Activated T-helper 2 cell treated with anti-CD3 and anti-CD28 coated beads, Interferon-gamma antibody, Interleukin-2, Interleukin-4, amounts not matched to agents 10 μg/mL and 5 μg/mL and 100 μg/mL, durations not matched to agents 14 hours and 24 hours and 36 hours (primary cell): ENCODE measurements at regions not wholly inside any gene's neighbourhood (a gene's known extent, or its start where the extent isn't known, plus 50 kb on each side); places are given as distances from the start of the nearest gene placed in this dataset.
"Not testable (repeated sequence)": the region's sequence is repeated elsewhere in the genome, so short reads cannot be mapped to it uniquely, and the experiment has no call there.

Experiments
- DNase-seq: peaks from one replicate; pipeline ENCODE4 v3.0.0; 2021; ENCODE audit warnings: low spot score
- H3K27ac Mint-ChIP-seq: one replicate; pipeline ENCODE4 v1.8.0; 2021; ENCODE audit warnings: mixed read lengths
- H3K27me3 Mint-ChIP-seq: one replicate; pipeline ENCODE4 v1.8.0; 2021; ENCODE audit warnings: low read depth, mixed read lengths
- H3K36me3 Mint-ChIP-seq: one replicate; pipeline ENCODE4 v1.8.0; 2021; ENCODE audit warnings: low read depth, mixed read lengths
- H3K4me1 Mint-ChIP-seq: one replicate; pipeline ENCODE4 v1.8.0; 2021; ENCODE audit warnings: low read depth, mixed read lengths
- H3K4me3 Mint-ChIP-seq: one replicate; pipeline ENCODE4 v1.8.0; 2021; ENCODE audit warnings: low read depth, mild to moderate bottlenecking, moderate library complexity, mixed read lengths
- H3K9me3 Mint-ChIP-seq: one replicate; pipeline ENCODE4 v1.8.0; 2021; ENCODE audit warnings: mixed read lengths
- intact Hi-C: fragments of 100-400 bp; cut with micrococcal nuclease; formaldehyde crosslinking; loops from one replicate; pipeline ENCODE4 v1.15.1; 2023

GRCh38 chr3:56940976-56941375 lies 119.5 kb upstream of the SPATA12 start:
- Mint-ChIP-seq H3K27me3 (no peaks in the 10 kb centered on the region), H3K36me3 (peaks cover 4% of the 10 kb centered on the region), H3K4me1 (peaks cover 22% of the 10 kb centered on the region), H3K4me3 (no peak overlapping the region), H3K27ac (no peak overlapping the region), H3K9me3 (peaks cover 7% of the 10 kb centered on the region)
- intact Hi-C loops, result no loop called here
- no peak for DNase-seq

- intact Hi-C loops, result no loop called here
- no peak for DNase-seq
- Mint-ChIP-seq H3K4me1 (peaks cover 23% of the 10 kb centered on the region), H3K9me3 (peaks cover 7% of the 10 kb centered on the region), H3K27ac (no peak overlapping the region), H3K27me3 (no peaks in the 10 kb centered on the region), H3K4me3 (no peak overlapping the region), H3K36me3 (peaks cover 4% of the 10 kb centered on the region)
Observed at GRCh38 chr3:56940321-56940720, 120.1 kb upstream of the SPATA12 start.

GRCh38 chr3:56939834-56940233 lies 120.6 kb upstream of the SPATA12 start:
- intact Hi-C loops, result no loop called here
- DNase-seq, result no peak
- Mint-ChIP-seq H3K4me1 (peaks cover 23% of the 10 kb centered on the region), H3K9me3 (peaks cover 5% of the 10 kb centered on the region), H3K27me3 (no peaks in the 10 kb centered on the region), H3K27ac (no peak overlapping the region), H3K36me3 (peaks cover 4% of the 10 kb centered on the region), H3K4me3 (no peak overlapping the region)

- DNase-seq, result no peak
- Mint-ChIP-seq H3K9me3 (peaks cover 6% of the 10 kb centered on the region), H3K27ac (no peak overlapping the region), H3K4me1 (peaks cover 23% of the 10 kb centered on the region), H3K27me3 (no peaks in the 10 kb centered on the region), H3K4me3 (no peak overlapping the region), H3K36me3 (peaks cover 5% of the 10 kb centered on the region)
- intact Hi-C loops, result no loop called here
Observed at GRCh38 chr3:56938530-56938929, 121.9 kb upstream of the SPATA12 start.

- no peak overlapping the region for H3K4me3 Mint-ChIP-seq
- intact Hi-C loops, result no loop called here
- no peaks in the 10 kb centered on the region for H3K27me3 Mint-ChIP-seq
- H3K4me1 Mint-ChIP-seq, result peaks cover 16% of the 10 kb centered on the region
- H3K9me3 Mint-ChIP-seq, result peaks cover 12% of the 10 kb centered on the region
- H3K27ac Mint-ChIP-seq, result no peak overlapping the region
- peaks cover 9% of the 10 kb centered on the region for H3K36me3 Mint-ChIP-seq
- DNase-seq, result no peak
Observed at GRCh38 chr3:56937580-56937979, 122.9 kb upstream of the SPATA12 start.

- H3K4me3 Mint-ChIP-seq, result no peak overlapping the region
- DNase-seq, result no peak
- no peaks in the 10 kb centered on the region for H3K27me3 Mint-ChIP-seq
- peaks cover 9% of the 10 kb centered on the region for H3K36me3 Mint-ChIP-seq
- H3K9me3 Mint-ChIP-seq, result peaks cover 15% of the 10 kb centered on the region
- intact Hi-C loops, result no loop called here
- H3K27ac Mint-ChIP-seq, result no peak overlapping the region
- peaks cover 18% of the 10 kb centered on the region for H3K4me1 Mint-ChIP-seq
Observed at GRCh38 chr3:56935811-56936210, 124.7 kb upstream of the SPATA12 start.

- H3K4me1 Mint-ChIP-seq, result peaks cover 28% of the 10 kb centered on the region
- DNase-seq, intact Hi-C loops, H3K27me3 Mint-ChIP-seq, H3K27ac Mint-ChIP-seq, H3K4me3 Mint-ChIP-seq, H3K36me3 Mint-ChIP-seq: not testable (repeated sequence)
- peaks cover 15% of the 10 kb centered on the region for H3K9me3 Mint-ChIP-seq
Observed at GRCh38 chr3:56934481-56934880, 126.0 kb upstream of the SPATA12 start.

- Mint-ChIP-seq H3K27me3 (no peaks in the 10 kb centered on the region), H3K27ac (no peak overlapping the region), H3K4me3 (no peak overlapping the region), H3K36me3 (peaks cover 9% of the 10 kb centered on the region), H3K4me1 (peaks cover 33% of the 10 kb centered on the region), H3K9me3 (peaks cover 15% of the 10 kb centered on the region)
- DNase-seq, result no peak
- intact Hi-C loops, result no loop called here
Observed at GRCh38 chr3:56933803-56934202, 126.7 kb upstream of the SPATA12 start.

- H3K4me1 Mint-ChIP-seq, result peaks cover 40% of the 10 kb centered on the region
- intact Hi-C loops, result no loop called here
Observed at GRCh38 chr3:56932866-56933265, 127.6 kb upstream of the SPATA12 start.

GRCh38 chr3:56931836-56932235 lies 128.6 kb upstream of the SPATA12 start:
- H3K9me3 Mint-ChIP-seq, result peaks cover 15% of the 10 kb centered on the region
- H3K27ac Mint-ChIP-seq, result no peak overlapping the region
- peaks cover 9% of the 10 kb centered on the region for H3K36me3 Mint-ChIP-seq
- no peak for DNase-seq
- H3K27me3 Mint-ChIP-seq, result no peaks in the 10 kb centered on the region
- intact Hi-C loops, result loop anchor here (2.0 kb wide), 2 partner anchors 15 to 49 kb away; no protein-coding TSS in a partner anchor
- no peak overlapping the region for H3K4me3 Mint-ChIP-seq
- peaks cover 34% of the 10 kb centered on the region for H3K4me1 Mint-ChIP-seq

More at GRCh38 chr3:56932866-56933265, 127.6 kb upstream of the SPATA12 start:
- DNase-seq, result no peak
- Mint-ChIP-seq H3K9me3 (peaks cover 15% of the 10 kb centered on the region), H3K27ac (no peak overlapping the region), H3K36me3 (peaks cover 9% of the 10 kb centered on the region), H3K27me3 (no peaks in the 10 kb centered on the region), H3K4me3 (no peak overlapping the region)

GRCh38 chr3:56930706-56931105 lies 129.0 kb upstream of the ARHGEF3 start:
- Mint-ChIP-seq H3K27me3 (no peaks in the 10 kb centered on the region), H3K9me3 (peaks cover 15% of the 10 kb centered on the region), H3K27ac (peak overlapping the region; percentile 70), H3K4me3 (no peak overlapping the region), H3K4me1 (peaks cover 40% of the 10 kb centered on the region), H3K36me3 (peaks cover 9% of the 10 kb centered on the region)
- intact Hi-C loops, result loop anchor here (2.0 kb wide), 2 partner anchors 14 to 50 kb away; no protein-coding TSS in a partner anchor
- DNase-seq, result no peak

- no peak for DNase-seq
- H3K9me3 Mint-ChIP-seq, result peaks cover 15% of the 10 kb centered on the region
- H3K4me1 Mint-ChIP-seq, result peaks cover 40% of the 10 kb centered on the region
- no peak overlapping the region for H3K4me3 Mint-ChIP-seq
- peaks cover 9% of the 10 kb centered on the region for H3K36me3 Mint-ChIP-seq
- intact Hi-C loops, result loop anchor here (2.0 kb wide), 2 partner anchors 13 to 51 kb away; no protein-coding TSS in a partner anchor
- no peak overlapping the region for H3K27ac Mint-ChIP-seq
- H3K27me3 Mint-ChIP-seq, result no peaks in the 10 kb centered on the region
Observed at GRCh38 chr3:56929809-56930615, 128.3 kb upstream of the ARHGEF3 start.

- peaks cover 54% of the 10 kb centered on the region for H3K4me1 Mint-ChIP-seq
Observed at GRCh38 chr3:56928379-56929068, 126.8 kb upstream of the ARHGEF3 start.

More at GRCh38 chr3:56928379-56929068, 126.8 kb upstream of the ARHGEF3 start:
- Mint-ChIP-seq H3K27ac (no peak overlapping the region), H3K36me3 (peaks cover 4% of the 10 kb centered on the region), H3K27me3 (no peaks in the 10 kb centered on the region), H3K9me3 (peaks cover 9% of the 10 kb centered on the region), H3K4me3 (no peak overlapping the region)
- no peak for DNase-seq
- intact Hi-C loops, result no loop called here
